GM12875 (cell line): ENCODE measurements at regions not wholly inside any gene's neighbourhood (a gene's known extent, or its start where the extent isn't known, plus 50 kb on each side); places are given as distances from the start of the nearest gene placed in this dataset.

Source experiments
- H3K4me3 ChIP-seq: one replicate; pipeline ENCODE4 v1.5.1; 2011; ENCODE audit warnings: low read depth, low read length, control low read depth
- TF ChIP-seq, protein P1 (sequence below): IDR thresholded peaks from 2 replicates; pipeline ENCODE4 v1.5.1; 2011; ENCODE audit warnings: low read depth, mild to moderate bottlenecking, control low read depth, inconsistent platforms, low read length, moderate library complexity, borderline replicate concordance; ENCODE audit not compliant: insufficient read depth

DNA sequence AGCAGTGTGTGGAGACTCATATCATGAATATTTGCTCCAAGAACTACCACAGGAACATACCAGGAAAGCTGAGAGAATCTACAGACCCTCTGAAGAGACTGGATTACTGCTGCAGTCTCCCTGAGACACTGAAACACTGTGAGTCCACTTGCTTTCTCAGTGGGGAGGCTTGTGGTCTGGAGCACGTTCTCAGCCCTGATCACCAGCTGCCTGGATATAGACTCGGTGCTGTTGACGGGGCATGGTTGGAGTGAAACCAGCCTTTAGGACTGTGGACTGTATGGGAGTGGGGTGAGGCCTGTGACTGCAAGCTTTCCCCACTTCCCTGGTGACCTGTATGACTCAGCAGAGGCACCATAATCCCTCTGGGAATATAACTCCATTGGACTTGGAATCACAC is 525.8 kb upstream of the FBXO33 start:
- H3K4me3 ChIP-seq = no peak overlapping the region

DNA sequence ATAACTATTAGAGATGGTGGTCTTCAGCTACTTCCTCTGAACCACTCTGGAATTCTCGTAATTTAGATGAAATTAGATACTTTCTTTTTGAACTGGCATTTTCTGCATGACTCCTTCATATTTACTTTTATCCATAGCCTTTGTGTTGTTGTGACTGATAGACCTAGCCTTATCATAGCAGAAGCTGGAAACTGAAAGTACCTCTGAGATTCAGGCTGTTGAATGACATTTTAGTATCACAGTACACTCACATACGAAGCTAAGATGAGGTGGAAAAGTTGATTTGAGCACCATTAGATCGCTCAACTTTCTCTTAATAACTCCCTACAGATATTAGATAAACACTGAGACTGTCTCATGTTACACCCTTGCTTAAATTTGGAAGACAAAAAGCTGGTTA is 525.1 kb upstream of the FBXO33 start:
- H3K4me3 ChIP-seq = no peak overlapping the region
- TF ChIP-seq, protein P1, sequence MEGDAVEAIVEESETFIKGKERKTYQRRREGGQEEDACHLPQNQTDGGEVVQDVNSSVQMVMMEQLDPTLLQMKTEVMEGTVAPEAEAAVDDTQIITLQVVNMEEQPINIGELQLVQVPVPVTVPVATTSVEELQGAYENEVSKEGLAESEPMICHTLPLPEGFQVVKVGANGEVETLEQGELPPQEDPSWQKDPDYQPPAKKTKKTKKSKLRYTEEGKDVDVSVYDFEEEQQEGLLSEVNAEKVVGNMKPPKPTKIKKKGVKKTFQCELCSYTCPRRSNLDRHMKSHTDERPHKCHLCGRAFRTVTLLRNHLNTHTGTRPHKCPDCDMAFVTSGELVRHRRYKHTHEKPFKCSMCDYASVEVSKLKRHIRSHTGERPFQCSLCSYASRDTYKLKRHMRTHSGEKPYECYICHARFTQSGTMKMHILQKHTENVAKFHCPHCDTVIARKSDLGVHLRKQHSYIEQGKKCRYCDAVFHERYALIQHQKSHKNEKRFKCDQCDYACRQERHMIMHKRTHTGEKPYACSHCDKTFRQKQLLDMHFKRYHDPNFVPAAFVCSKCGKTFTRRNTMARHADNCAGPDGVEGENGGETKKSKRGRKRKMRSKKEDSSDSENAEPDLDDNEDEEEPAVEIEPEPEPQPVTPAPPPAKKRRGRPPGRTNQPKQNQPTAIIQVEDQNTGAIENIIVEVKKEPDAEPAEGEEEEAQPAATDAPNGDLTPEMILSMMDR = no peak

More for the DNA sequence above, 525.8 kb upstream of the FBXO33 start:
- TF ChIP-seq, protein P1 = no peak

DNA sequence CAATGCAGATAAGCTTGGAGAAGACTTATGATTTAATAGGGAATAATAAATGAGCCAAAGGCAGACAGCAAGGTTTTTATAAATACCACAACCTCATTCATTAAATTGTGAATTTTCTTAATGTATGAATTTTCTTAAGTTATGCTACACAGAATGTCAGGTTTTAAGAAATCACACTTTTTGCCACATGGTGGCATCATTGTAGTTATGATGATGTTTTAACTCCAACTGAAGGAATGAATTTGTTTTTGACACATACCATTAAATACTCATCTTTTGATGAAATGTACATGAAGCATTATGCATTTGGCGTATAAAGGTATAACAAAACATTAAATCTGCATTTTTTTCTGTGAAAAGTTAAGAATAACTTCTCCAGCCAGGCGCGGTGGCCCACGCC is 524.1 kb upstream of the FBXO33 start:
- TF ChIP-seq, protein P1 = no peak
- H3K4me3 ChIP-seq = no peak overlapping the region

DNA sequence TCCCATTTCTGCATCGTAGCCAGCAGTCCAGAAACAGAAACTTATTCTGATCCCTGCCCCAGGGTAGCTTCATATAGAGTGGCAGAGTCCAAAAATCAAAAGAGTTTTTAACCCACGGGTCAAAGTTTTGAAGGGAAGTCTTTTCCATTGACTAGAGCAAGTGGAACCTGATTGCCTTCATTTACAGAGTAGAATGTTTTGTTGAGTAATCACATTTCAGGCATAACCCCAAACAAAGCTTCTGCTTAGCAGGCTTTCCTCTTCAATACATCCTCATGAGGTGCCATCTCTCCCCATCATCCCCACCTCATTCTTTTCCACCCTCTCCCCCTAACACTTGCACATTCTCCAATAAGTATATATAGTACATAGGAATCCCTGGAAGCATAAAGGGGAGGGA is 516.0 kb upstream of the FBXO33 start:
- TF ChIP-seq, protein P1 = no peak
- H3K4me3 ChIP-seq = no peak overlapping the region

DNA sequence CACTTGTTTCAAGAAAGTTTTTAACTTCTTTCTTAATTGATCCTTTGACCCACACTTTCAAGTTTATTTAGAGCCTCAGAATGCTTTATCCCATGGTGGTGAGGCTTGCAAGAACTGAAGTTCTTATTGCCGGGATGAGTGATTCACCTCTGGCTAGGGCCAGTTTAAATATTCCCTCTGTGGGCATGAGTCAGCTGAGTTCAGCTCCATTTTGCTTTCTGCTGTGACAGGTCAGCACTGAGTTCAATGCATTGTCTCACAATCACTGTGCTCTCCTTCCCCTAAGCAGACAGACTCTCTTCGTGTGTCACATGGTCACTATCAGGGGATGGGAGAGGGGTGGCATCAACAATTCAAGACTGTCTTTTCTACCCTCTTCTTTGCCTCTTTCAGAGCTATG is 514.6 kb upstream of the FBXO33 start:
- TF ChIP-seq, protein P1 = no peak
- no peak overlapping the region for H3K4me3 ChIP-seq

DNA sequence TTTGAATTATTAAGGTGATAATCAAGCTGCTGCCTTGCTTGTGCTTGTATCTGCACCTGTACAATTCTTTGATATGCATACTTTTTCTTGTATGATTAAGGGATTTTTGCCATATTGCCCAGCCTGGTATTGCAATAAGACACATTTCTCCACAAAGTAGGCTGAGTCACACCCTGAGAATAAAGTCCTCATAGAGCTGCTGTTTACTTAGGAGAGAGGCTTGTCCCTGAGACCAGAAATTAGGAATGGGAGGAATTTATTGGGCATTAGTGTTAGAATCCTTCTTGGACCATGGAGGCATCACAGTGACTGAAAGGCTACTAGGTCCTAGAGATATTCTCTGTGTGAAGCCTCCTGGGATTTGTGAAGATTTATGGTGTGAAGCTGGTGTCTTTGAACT is 506.8 kb upstream of the FBXO33 start:
- no peak overlapping the region for H3K4me3 ChIP-seq
- TF ChIP-seq, protein P1 = no peak

DNA sequence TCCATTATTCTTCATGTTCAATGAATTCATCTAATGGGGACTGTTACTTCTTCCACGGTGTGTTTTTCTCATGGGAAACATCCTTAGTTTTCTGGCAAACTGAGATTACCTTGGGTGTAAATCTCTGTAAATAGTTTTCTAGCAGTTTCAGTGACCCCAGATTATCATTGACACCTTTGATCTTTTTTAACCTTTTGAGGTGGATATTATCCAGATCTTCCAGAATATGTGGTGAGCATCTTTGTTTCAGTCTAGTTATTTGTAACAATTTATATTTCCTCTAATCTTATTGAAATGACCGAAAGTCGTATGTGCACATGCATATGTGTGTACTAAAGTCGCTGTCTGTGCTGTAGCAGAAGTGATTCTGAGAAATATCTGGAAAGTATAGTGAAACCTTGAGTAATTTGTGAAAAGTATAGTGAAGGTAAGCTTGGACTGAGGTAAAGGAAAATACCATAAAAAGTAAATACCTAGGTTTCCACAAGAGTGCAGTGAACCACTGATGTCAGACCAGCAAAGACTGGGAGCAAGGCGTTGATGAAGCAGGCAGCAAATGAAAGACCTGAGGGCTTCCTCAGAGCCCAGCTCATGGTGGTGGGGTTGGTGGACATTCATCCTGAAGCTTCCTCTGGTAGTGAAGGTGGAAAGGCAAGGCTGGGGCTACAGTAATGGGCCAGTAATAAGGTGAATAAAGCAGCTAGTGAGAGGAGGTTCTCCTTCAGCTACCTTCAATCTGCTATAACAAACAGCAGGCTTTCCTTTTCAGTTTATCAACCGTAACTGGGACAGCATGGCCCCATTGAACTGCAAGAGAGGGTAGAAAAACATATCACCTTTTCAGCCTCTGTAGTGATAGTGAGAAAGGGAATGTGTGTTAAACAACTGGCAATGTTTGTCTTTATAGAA is 480.2 kb upstream of the FBXO33 start:
- no peak overlapping the region for H3K4me3 ChIP-seq
- TF ChIP-seq, protein P1 = no peak
